ENCODE measurements at regions not wholly inside any gene's neighbourhood (a gene's known extent, or its start where the extent isn't known, plus 50 kb on each side); places are given as distances from the start of the nearest gene placed in this dataset.

DNA sequence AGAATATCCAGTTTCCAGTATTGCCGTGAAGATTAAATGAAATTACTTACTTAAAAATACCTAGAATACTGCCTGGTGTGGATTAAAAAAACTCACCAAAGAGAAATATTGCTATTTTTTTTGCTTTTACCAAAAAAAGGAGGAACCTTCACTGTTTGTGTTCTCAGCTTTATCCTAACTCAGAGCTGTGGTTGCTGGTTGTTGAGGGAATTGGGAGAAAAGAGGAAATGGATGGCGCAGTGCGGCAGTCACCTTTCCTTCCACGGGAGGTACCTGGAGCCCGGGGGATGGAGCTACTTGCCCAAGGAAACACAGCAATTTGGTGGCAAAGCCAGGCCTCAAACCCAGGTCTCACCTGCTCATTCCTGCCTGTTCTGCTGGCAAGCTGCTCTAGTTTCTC is 270.3 kb downstream of the RPLP1 start:
- Histone ChIP-seq H3K36me3 (no peaks in the 10 kb centered on the region), H3K9me3 (no peaks in the 10 kb centered on the region), H3K27me3 (no peaks in the 10 kb centered on the region), H3K4me1 (peaks cover 0 to 9% (median 0%) of the 10 kb centered on the region in 4 donors), H3K4me3 (no peak overlapping the region), H3K27ac (no peak overlapping the region)
- DNase-seq = no peak
- 75 to 91% methylated on average over 2 to 5 of the region's 5 CpGs for WGBS, 2 donors (ENCODE audit: low coverage in 1 of 2)
- in situ Hi-C loops (cut with MboI; ENCODE audit: low pct_ligation_motif_present in 1 of 4, low pct_unique_long_range_greater_than_20kb in 1 of 4, low sequenced_read_pairs in 3 of 4) = loop anchor here in 1 of 4 donors (10.0 kb wide), 1 partner anchor 762 kb away; no protein-coding TSS in a partner anchor
- TF ChIP-seq POLR2AphosphoS5 (IDR thresholded peaks at IDR 0.05) (no peak), EP300 (IDR thresholded peaks at IDR 0.05; ENCODE audit: low read depth) (no peak), POLR2A (IDR thresholded peaks at IDR 0.05) (no peak)
- TF ChIP-seq, protein P1, sequence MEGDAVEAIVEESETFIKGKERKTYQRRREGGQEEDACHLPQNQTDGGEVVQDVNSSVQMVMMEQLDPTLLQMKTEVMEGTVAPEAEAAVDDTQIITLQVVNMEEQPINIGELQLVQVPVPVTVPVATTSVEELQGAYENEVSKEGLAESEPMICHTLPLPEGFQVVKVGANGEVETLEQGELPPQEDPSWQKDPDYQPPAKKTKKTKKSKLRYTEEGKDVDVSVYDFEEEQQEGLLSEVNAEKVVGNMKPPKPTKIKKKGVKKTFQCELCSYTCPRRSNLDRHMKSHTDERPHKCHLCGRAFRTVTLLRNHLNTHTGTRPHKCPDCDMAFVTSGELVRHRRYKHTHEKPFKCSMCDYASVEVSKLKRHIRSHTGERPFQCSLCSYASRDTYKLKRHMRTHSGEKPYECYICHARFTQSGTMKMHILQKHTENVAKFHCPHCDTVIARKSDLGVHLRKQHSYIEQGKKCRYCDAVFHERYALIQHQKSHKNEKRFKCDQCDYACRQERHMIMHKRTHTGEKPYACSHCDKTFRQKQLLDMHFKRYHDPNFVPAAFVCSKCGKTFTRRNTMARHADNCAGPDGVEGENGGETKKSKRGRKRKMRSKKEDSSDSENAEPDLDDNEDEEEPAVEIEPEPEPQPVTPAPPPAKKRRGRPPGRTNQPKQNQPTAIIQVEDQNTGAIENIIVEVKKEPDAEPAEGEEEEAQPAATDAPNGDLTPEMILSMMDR (IDR thresholded peaks at IDR 0.05) = no peak
- intact Hi-C loops (cut with DNase I; ENCODE audit: low total_unique reads) = no loop called here

DNA sequence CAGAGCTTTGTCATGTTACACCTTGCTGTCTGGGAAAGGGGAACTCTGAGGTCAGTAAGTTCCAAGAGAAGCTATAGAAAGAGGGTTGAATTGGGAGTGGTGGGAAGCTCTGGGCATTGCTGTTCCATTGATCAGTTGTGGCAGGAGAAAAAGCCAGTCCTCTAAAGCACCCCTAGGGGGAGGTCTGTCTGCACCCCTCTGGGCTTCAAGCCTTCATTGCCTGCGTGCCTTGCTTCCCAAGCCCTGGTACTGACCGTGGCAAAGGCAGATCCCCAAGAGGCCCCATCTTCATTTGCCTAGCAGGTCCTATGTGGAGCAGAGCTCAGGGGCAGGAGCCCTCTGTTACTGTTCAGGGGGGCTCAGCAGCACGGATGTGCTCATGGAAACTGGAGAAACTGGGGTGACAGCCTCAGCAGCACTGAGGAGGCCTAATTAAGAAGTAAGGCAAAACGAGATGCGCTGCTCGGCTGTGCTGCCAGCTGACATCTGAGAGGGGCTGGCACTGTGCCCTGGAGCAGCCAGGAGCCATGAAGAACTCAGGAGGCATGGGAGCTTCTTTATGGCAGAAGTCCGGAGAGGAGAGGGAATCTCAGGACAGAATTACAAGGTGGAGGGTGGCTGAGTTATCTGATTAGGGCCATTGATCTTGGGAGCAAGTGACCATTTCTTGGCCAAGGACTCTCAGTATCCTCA is 270.9 kb downstream of the RPLP1 start:
- Histone ChIP-seq H3K9me3 (no peaks in the 10 kb centered on the region), H3K4me1 (peaks cover 0 to 9% (median 0%) of the 10 kb centered on the region in 4 donors), H3K27me3 (no peaks in the 10 kb centered on the region), H3K36me3 (no peaks in the 10 kb centered on the region), H3K27ac (no peak overlapping the region), H3K4me3 (no peak overlapping the region)
- WGBS, 2 donors (ENCODE audit: low coverage in 1 of 2) = 67 to 85% methylated on average over 1 to 7 of the region's 7 CpGs
- intact Hi-C loops (cut with DNase I; ENCODE audit: low total_unique reads) = no loop called here
- no peak for TF ChIP-seq EP300 (IDR thresholded peaks at IDR 0.05; ENCODE audit: low read depth)
- TF ChIP-seq POLR2A (IDR thresholded peaks at IDR 0.05) = no peak
- TF ChIP-seq, protein P1 (IDR thresholded peaks at IDR 0.05) = no peak
- TF ChIP-seq POLR2AphosphoS5 (IDR thresholded peaks at IDR 0.05) = no peak
- in situ Hi-C loops (cut with MboI; ENCODE audit: low pct_ligation_motif_present in 1 of 4, low pct_unique_long_range_greater_than_20kb in 1 of 4, low sequenced_read_pairs in 3 of 4) = loop anchor here in 1 of 4 donors (10.0 kb wide), 1 partner anchor 761 kb away; no protein-coding TSS in a partner anchor
- no peak for DNase-seq

DNA sequence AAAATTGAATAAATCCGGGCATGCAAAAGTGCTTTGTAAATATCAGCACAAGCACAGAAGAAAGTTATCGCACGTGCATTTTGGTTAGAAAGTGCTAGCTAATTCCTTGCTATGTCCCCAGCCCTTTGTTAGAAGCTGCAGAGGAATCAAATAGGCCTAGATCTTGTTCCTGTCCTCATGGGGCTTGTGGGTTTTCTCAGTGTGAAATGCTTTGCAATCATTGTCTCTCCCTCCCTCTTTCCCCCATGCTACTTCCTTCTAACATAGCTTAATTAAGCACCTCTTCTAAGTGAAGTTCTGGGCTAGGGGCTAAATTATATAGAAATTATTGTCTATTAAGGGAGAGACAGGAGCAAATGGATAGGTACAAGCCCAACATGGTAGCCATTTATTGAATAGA is 271.7 kb downstream of the RPLP1 start:
- Histone ChIP-seq H3K9me3 (no peaks in the 10 kb centered on the region), H3K27me3 (no peaks in the 10 kb centered on the region), H3K27ac (no peak overlapping the region), H3K4me3 (no peak overlapping the region), H3K4me1 (peaks cover 0 to 7% (median 0%) of the 10 kb centered on the region in 4 donors), H3K36me3 (no peaks in the 10 kb centered on the region)
- intact Hi-C loops (cut with DNase I; ENCODE audit: low total_unique reads) (no loop called here), in situ Hi-C loops (cut with MboI; ENCODE audit: low pct_ligation_motif_present in 1 of 4, low pct_unique_long_range_greater_than_20kb in 1 of 4, low sequenced_read_pairs in 3 of 4) (loop anchor here in 1 of 4 donors (10.0 kb wide), 1 partner anchor 760 kb away; no protein-coding TSS in a partner anchor)
- TF ChIP-seq POLR2A (IDR thresholded peaks at IDR 0.05) (no peak), POLR2AphosphoS5 (IDR thresholded peaks at IDR 0.05) (no peak), EP300 (IDR thresholded peaks at IDR 0.05; ENCODE audit: low read depth) (no peak)
- TF ChIP-seq, protein P1 (IDR thresholded peaks at IDR 0.05) = no peak
- no peak for DNase-seq
- WGBS, 2 donors (ENCODE audit: low coverage in 1 of 2) = 92 to 95% methylated on average over 3 of the region's 3 CpGs

DNA sequence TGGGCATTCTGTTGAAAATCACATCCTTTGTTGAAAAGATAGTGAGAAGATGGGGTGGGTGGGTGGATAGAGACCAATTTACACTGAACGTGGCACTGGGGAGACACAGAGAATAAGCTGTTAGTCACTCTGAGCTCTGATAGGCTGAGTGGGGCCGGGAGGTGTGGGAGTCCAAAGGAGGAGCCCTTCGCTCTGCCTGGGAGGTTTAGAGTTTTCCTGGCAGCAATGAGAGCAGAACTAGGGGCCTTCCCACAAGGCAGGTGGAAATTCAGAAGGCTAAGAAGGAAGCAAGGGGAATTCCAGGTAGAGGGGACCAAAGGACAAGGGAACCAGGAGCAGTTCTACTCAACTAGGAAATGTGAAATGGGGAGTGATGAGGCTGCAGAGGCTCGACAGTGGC is 272.7 kb downstream of the RPLP1 start:
- intact Hi-C loops (cut with DNase I; ENCODE audit: low total_unique reads) (no loop called here), in situ Hi-C loops (cut with MboI; ENCODE audit: low pct_ligation_motif_present in 1 of 4, low pct_unique_long_range_greater_than_20kb in 1 of 4, low sequenced_read_pairs in 3 of 4) (loop anchor here in 1 of 4 donors (10.0 kb wide), 1 partner anchor 760 kb away; no protein-coding TSS in a partner anchor)
- no peak for DNase-seq
- peaks cover 0 to under 1% (median 0%) of the 10 kb centered on the region in 4 donors for H3K4me1 ChIP-seq
- H3K27me3 ChIP-seq = no peaks in the 10 kb centered on the region
- TF ChIP-seq POLR2A (IDR thresholded peaks at IDR 0.05) = no peak
- TF ChIP-seq EP300 (IDR thresholded peaks at IDR 0.05; ENCODE audit: low read depth) = no peak
- no peak for TF ChIP-seq POLR2AphosphoS5 (IDR thresholded peaks at IDR 0.05)
- TF ChIP-seq, protein P1 (IDR thresholded peaks at IDR 0.05) = no peak
- H3K9me3 ChIP-seq = no peaks in the 10 kb centered on the region
- no peak overlapping the region for H3K27ac ChIP-seq
- H3K36me3 ChIP-seq = no peaks in the 10 kb centered on the region
- no peak overlapping the region for H3K4me3 ChIP-seq
- WGBS, 2 donors (ENCODE audit: low coverage in 1 of 2) = 88 to 92% methylated on average over 4 of the region's 4 CpGs
